Stomach (tissue), 8 donors: ENCODE measurements at regions not wholly inside any gene's neighbourhood (a gene's known extent, or its start where the extent isn't known, plus 50 kb on each side); places are given as distances from the start of the nearest gene placed in this dataset.

Experiments used
- DNase-seq, 2 donors: peaks; one replicate each; pipeline versions ENCODE4 v3.0.0 to v3.0.0-alpha.2; 2013 to 2019
- H3K27ac ChIP-seq, 5 donors: fragments of 200-600 bp in 4 of 5; sonication (generic) in 4 of 5; one replicate each; pipeline ENCODE4 v1.5.1; 2013 to 2019; ENCODE audit warnings: mild to moderate bottlenecking in 1 of 5, moderate library complexity in 1 of 5
- H3K27me3 ChIP-seq, 3 donors: fragments of 200-600 bp; sonication (generic); one replicate each; pipeline ENCODE4 v1.5.1; 2017 to 2019; ENCODE audit warnings: mixed run types in 1 of 3
- H3K36me3 ChIP-seq, 4 donors: fragments of 200-600 bp; sonication (generic); 1 replicate in 3 of 4; 2 replicates in 1 of 4; pipeline ENCODE4 v1.5.1; 2016 to 2019
- H3K4me1 ChIP-seq, 4 donors: fragments of 200-600 bp; sonication (generic); one replicate each; pipeline ENCODE4 v1.5.1; 2016 to 2019
- H3K4me3 ChIP-seq, 4 donors: fragments of 200-600 bp; sonication (generic) in 3 of 4; one replicate each; pipeline ENCODE4 v1.5.1; 2016 to 2019; ENCODE audit warnings: mild to moderate bottlenecking in 1 of 4
- H3K9me3 ChIP-seq, 4 donors: fragments of 200-600 bp; sonication (generic); one replicate each; pipeline ENCODE4 v1.5.1; 2016 to 2019
- CTCF ChIP-seq, 7 experiments: fragments of 450-650 bp in 4 of 7; fragments of 200-600 bp in 3 of 7; sonication (generic) in 3 of 7; IDR thresholded peaks; one replicate each; pipeline ENCODE4 v1.5.1; 2016 to 2019; ENCODE audit warnings: antibody characterized with exemption in 7 of 7, control low read depth in 2 of 7, mild to moderate bottlenecking in 1 of 7
- EP300 ChIP-seq: sonication (generic); formaldehyde crosslinking; IDR thresholded peaks from one replicate; pipeline ENCODE4 v1.6.1; 2017; ENCODE audit warnings: antibody characterized with exemption
- POLR2A ChIP-seq, 4 donors: fragments of 450-650 bp; IDR thresholded peaks; one replicate each; pipeline ENCODE4 v1.6.1; 2016; ENCODE audit warnings: antibody characterized with exemption in 4 of 4, control low read depth in 2 of 4, mild to moderate bottlenecking in 1 of 4, moderate library complexity in 1 of 4
- POLR2AphosphoS5 ChIP-seq, 3 donors: sonication (generic); formaldehyde crosslinking; IDR thresholded peaks; one replicate each; pipeline ENCODE4 v1.6.1; 2016; ENCODE audit warnings: antibody characterized with exemption in 3 of 3
- WGBS, 5 donors: extraction: QIAGEN DNeasy Blood & Tissue Kit in 3 of 5; methylation state at CpG; one replicate each; pipeline versions ENCODE4 v1.1.5 to v1.1.7; 2013 to 2018; 5-methylcytosine and 5-hydroxymethylcytosine counted together
- intact Hi-C: fragments of 100-400 bp; cut with DNase I; formaldehyde crosslinking; loops from one replicate; pipeline ENCODE4 v1.15.1; 2023; ENCODE audit warnings: low total_unique reads
- donor health status: healthy with polysubstance abuse.
- donor health status: Bipolar disorder and iron deficiency.
- donor health status: healthy.

- H3K27me3 ChIP-seq = no peaks in the 10 kb centered on the region
- DNase-seq = no peak
- H3K27ac ChIP-seq = no peak overlapping the region
- no peak for TF ChIP-seq POLR2AphosphoS5 (IDR thresholded peaks at IDR 0.05)
- TF ChIP-seq POLR2A (IDR thresholded peaks at IDR 0.05) = no peak
- no peaks in the 10 kb centered on the region for H3K36me3 ChIP-seq
- H3K9me3 ChIP-seq = peaks cover 0 to 6% (median 1%) of the 10 kb centered on the region in 4 donors
- no peaks in the 10 kb centered on the region for H3K4me1 ChIP-seq
- 67 to 90% (median 79%) methylated on average over 2 of the region's 2 CpGs for WGBS, 5 donors
- no peak overlapping the region for H3K4me3 ChIP-seq
- intact Hi-C loops = no loop called here
These were observed 976.2 kb downstream of the RAB28 start for GRCh38 chr4:12507868-12508481.

GRCh38 chr4:12500409-12500808 lies 983.7 kb downstream of the RAB28 start:
- intact Hi-C loops = no loop called here
- Histone ChIP-seq H3K4me1 (no peaks in the 10 kb centered on the region), H3K4me3 (no peak overlapping the region), H3K9me3 (peaks cover 0 to 5% (median 0%) of the 10 kb centered on the region in 4 donors), H3K27ac (no peak overlapping the region), H3K36me3 (no peaks in the 10 kb centered on the region), H3K27me3 (no peaks in the 10 kb centered on the region)
- no peak for DNase-seq
- TF ChIP-seq EP300 = no peak
- TF ChIP-seq CTCF (IDR thresholded peaks at IDR 0.05) = no peak
- TF ChIP-seq POLR2AphosphoS5 (IDR thresholded peaks at IDR 0.05) = no peak
- no peak for TF ChIP-seq POLR2A (IDR thresholded peaks at IDR 0.05)

- TF ChIP-seq EP300 (no peak), POLR2AphosphoS5 (IDR thresholded peaks at IDR 0.05) (no peak), CTCF (IDR thresholded peaks at IDR 0.05) (no peak), POLR2A (IDR thresholded peaks at IDR 0.05) (no peak)
- Histone ChIP-seq H3K27me3 (no peaks in the 10 kb centered on the region), H3K4me3 (no peak overlapping the region), H3K36me3 (no peaks in the 10 kb centered on the region), H3K4me1 (no peaks in the 10 kb centered on the region), H3K27ac (no peak overlapping the region), H3K9me3 (peaks cover 0 to 5% (median 0%) of the 10 kb centered on the region in 4 donors)
- peak in 1 of 2 donors; percentile 7 for DNase-seq
- 18 to 29% (median 20%) methylated on average over 2 of the region's 2 CpGs for WGBS, 5 donors
- intact Hi-C loops = no loop called here
These were observed 984.4 kb downstream of the RAB28 start for GRCh38 chr4:12499693-12500092.

GRCh38 chr4:12495211-12495610 lies 988.9 kb downstream of the RAB28 start:
- no peak for DNase-seq
- H3K4me3 ChIP-seq = no peak overlapping the region
- H3K27ac ChIP-seq = no peak overlapping the region
- peaks cover 0 to 1% (median 0%) of the 10 kb centered on the region in 4 donors for H3K9me3 ChIP-seq
- TF ChIP-seq EP300 = no peak
- TF ChIP-seq POLR2A (IDR thresholded peaks at IDR 0.05) = no peak
- TF ChIP-seq CTCF (IDR thresholded peaks at IDR 0.05) = no peak
- no peak for TF ChIP-seq POLR2AphosphoS5 (IDR thresholded peaks at IDR 0.05)
- no peaks in the 10 kb centered on the region for H3K36me3 ChIP-seq
- intact Hi-C loops = no loop called here
- H3K4me1 ChIP-seq = no peaks in the 10 kb centered on the region
- no peaks in the 10 kb centered on the region for H3K27me3 ChIP-seq

GRCh38 chr4:12492730-12493393 lies 991.3 kb downstream of the RAB28 start:
- Histone ChIP-seq H3K9me3 (peaks cover 0 to 3% (median 0%) of the 10 kb centered on the region in 4 donors), H3K36me3 (no peaks in the 10 kb centered on the region), H3K4me1 (no peaks in the 10 kb centered on the region), H3K27me3 (no peaks in the 10 kb centered on the region), H3K4me3 (no peak overlapping the region), H3K27ac (no peak overlapping the region)
- DNase-seq = no peak
- TF ChIP-seq POLR2AphosphoS5 (IDR thresholded peaks at IDR 0.05) = no peak
- no peak for TF ChIP-seq POLR2A (IDR thresholded peaks at IDR 0.05)
- TF ChIP-seq EP300 = no peak
- no peak for TF ChIP-seq CTCF (IDR thresholded peaks at IDR 0.05)
- intact Hi-C loops = no loop called here
- WGBS, 5 donors = 80 to 82% (median 80%) methylated on average over 5 of the region's 5 CpGs
